ENCODE measurements at regions not wholly inside any gene's neighbourhood (a gene's known extent, or its start where the extent isn't known, plus 50 kb on each side); places are given as distances from the start of the nearest gene placed in this dataset.

GRCh38 chr14:87712396-87713090 is 280.4 kb downstream of the GALC start:
- TF ChIP-seq REST (IDR thresholded peaks at IDR 0.05; ENCODE audit: insufficient read depth in 1 of 2, low read depth in 2 of 2, low read length in 2 of 2) (no peak), POLR2AphosphoS5 (IDR thresholded peaks at IDR 0.05; ENCODE audit: low read depth, low read length) (no peak), TAF1 (IDR thresholded peaks at IDR 0.05; ENCODE audit: borderline replicate concordance, insufficient read depth, low read length) (no peak), FOXP2 (optimal IDR thresholded peaks at IDR 0.05; ENCODE audit: borderline replicate concordance, extremely low read depth, extremely low read length, insufficient read depth) (no peak)

Data from PFSK-1 (cell line).